ENCODE measurements at regions not wholly inside any gene's neighbourhood (a gene's known extent, or its start where the extent isn't known, plus 50 kb on each side); places are given as distances from the start of the nearest gene placed in this dataset.
A peak's percentile ranks its signal among the peaks of the same experiment; 100 is the strongest.

DNA sequence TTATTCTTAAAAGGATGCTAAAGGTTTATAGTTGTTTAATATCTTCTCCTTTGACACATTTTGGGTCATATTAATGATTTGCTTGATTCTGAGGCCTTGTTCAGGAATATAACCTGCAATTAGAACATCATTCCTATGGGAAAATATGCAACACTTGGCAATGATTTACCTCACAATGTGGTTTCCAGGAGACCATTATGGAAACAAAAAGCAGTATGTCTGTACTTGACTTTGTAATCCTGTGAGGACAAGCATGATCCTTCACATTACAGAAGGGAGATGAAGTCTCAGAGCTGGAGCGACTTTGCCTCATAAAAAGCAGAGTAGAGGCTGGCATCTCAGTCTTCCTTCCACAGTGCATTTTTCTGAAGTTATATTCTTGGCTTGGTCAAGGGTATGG lies 57.0 kb upstream of the CDCA7L start:
- DNase-seq = no peak

DNA sequence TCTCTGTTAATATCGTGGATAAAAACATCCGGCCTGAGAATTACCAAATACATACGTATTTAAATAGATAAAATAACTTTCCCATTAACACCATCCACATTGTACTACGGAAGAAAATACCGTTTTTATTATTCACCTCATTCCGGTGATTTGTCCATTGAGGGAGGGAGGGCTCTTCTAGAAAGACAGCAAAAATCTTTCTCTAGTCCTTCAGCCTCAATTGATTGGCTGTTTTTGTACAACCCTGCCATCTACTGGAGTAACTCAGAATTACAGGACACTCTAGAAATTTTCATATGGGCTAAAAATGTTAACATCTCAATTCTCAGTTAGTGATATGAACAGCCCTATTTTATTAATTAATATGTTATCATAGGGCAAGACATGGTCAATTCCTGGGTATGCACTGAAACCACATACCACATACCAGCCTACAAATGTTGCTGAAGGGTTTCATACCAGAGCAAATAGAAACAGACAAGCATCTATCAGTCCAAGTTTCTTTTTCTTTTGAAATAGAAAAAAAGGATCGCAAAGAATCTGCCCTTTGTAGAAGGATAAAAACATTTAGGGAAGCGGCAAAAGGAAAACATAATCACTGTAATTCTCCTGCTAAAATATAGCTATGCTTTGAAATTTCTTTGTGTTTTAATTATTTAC lies 55.8 kb upstream of the CDCA7L start:
- peak; percentile 63 for DNase-seq

DNA sequence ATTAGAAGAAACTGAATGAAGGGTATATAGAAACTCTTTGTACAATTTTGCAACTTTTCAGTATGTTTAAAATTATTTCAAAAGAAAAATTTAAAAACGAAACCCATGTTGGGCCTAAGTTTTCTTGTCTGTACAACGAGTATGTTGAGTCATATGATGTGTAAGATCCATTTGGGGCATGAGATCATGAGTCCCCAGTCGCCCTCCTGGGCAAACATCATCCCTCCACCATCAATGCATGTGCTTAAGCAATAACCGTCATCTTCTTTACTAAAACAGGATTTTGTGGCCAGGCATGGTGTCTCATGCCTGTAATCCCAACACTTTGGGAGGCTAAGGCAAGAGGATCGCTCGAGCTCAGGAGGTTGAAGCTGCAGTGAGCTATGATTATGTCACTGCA lies 54.2 kb upstream of the CDCA7L start:
- DNase-seq = no peak

DNA sequence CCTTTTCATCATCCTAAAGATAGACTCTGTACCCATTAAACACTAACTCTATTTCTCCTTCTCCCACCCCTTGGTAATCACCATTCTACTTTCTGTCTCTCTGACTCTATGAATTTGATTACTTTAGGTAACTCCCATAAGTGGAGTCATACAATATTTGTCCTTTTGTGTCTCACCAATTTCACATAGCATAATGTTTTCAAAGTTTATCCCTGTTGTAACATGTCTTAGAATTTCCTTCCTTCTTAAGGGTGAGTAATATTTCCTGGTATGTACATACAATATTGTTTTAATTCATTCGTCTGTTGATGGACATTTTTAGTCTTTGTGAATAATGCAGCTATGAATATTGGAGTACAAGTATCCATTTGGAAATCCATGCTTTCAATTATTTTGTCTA lies 50.9 kb upstream of the CDCA7L start:
- DNase-seq = no peak

All from RPMI8226 (cell line).